ENCODE measurements at regions not wholly inside any gene's neighbourhood (a gene's known extent, or its start where the extent isn't known, plus 50 kb on each side); places are given as distances from the start of the nearest gene placed in this dataset.

DNA sequence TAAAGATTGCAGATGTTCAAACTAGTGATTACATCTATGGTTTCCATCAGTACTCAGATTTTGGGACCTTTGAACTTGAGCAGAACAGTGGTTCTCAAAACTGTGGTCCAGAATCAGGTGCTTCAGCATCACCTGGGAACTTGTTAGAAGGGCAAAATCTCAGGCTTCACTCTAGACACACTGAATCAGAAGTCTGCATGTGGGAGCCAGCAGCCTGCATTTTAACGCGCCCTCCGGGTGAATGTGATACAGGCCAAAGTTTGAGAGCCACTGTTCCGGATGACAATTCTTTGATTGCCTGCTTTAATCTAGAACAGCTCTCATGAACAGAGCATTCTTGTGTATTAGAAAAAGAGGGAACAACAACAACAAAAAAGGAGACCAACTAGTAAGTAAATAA lies 261.7 kb downstream of the GPD2 start:
- no peak overlapping the region for H3K4me3 ChIP-seq
- SMC1A ChIA-PET (ENCODE audit: uncharacterized antibody, unreplicated experiment): no interaction called here
- no peak overlapping the region for H2AFZ ChIP-seq (ENCODE audit: control insufficient read depth, low read depth, low read length)
- H3K27ac ChIP-seq (ENCODE audit: control insufficient read depth, insufficient read depth): no peak overlapping the region
- no peaks in the 10 kb centered on the region for H3K9me3 ChIP-seq (replicated peaks; ENCODE audit: control insufficient read depth, insufficient read depth, low read length)
- WGBS (ENCODE audit: insufficient coverage, insufficient replicate concordance, low lambda C conversion rate, missing lambda C conversion rate): 100% methylated on average over 4 of the region's 4 CpGs
- RAD21 ChIA-PET (ENCODE audit: unreplicated experiment): no interaction called here
- no peaks in the 10 kb centered on the region for H3K36me3 ChIP-seq (ENCODE audit: control insufficient read depth in 2 of 2, insufficient read depth in 2 of 2, low read length in 1 of 2)
- no TSS peak for BruUV-seq (replicated peaks)
- H3K4me1 ChIP-seq (ENCODE audit: control insufficient read depth, insufficient read depth, low read length): no peaks in the 10 kb centered on the region
- no peaks in the 10 kb centered on the region for H4K20me1 ChIP-seq (ENCODE audit: control insufficient read depth, insufficient read depth)
- in situ Hi-C loops (cut with MboI): no loop called here
- no peaks in the 10 kb centered on the region; a peak in 1 of 4 replicates for H3K27me3 ChIP-seq (replicated peaks in 1 of 2; ENCODE audit: control insufficient read depth in 2 of 2, insufficient read depth in 2 of 2, low read length in 1 of 2)
- DNase-seq (ENCODE audit: low read depth, low spot score) (no peak), FAIRE-seq (no peak), ATAC-seq (no peak)
- no peaks in the 10 kb centered on the region for H3K79me2 ChIP-seq (ENCODE audit: control insufficient read depth, insufficient read depth, low read length)
- intact Hi-C loops (cut with micrococcal nuclease; ENCODE audit: unreplicated experiment): no loop called here
- POLR2A ChIA-PET: no interaction called here
- CTCF ChIA-PET: interaction anchor here (0.7 kb wide), 1 partner anchor 597 kb away, joined by 3 read pairs; no protein-coding TSS in a partner anchor
- no peak overlapping the region for H3K9ac ChIP-seq (ENCODE audit: control insufficient read depth, insufficient read depth, low read length)
- no peak overlapping the region for H3K4me2 ChIP-seq (ENCODE audit: control insufficient read depth, insufficient read depth)
- TF ChIP-seq KLF5 (IDR thresholded peaks at IDR 0.05; ENCODE audit: partially characterized antibody): no peak
- TF ChIP-seq MYC (IDR thresholded peaks at IDR 0.05; ENCODE audit: insufficient read depth, insufficient read length, insufficient replicate concordance, low read length, severe bottlenecking): no peak

DNA sequence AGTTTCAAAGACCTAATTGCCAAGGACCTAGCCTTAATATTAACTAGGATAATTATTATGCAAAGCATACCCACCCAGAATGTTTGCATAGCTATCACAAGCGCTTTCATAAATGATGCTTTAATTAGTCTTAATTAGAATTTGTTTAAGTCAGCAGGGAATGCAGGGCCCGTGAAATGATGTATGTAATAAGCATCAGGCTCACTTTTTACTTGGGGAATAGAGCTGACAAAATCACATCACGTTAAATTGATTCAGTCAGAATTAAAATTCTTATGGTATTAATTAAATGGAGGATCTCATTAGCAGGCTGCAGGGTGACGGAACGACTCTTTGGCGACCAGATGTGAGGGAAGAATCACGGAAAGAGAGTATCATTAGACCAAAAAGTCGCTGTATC lies 264.5 kb downstream of the GPD2 start:
- H3K9ac ChIP-seq (ENCODE audit: control insufficient read depth, insufficient read depth, low read length): no peak overlapping the region
- no peak overlapping the region for H3K4me3 ChIP-seq
- no peaks in the 10 kb centered on the region for H3K9me3 ChIP-seq (replicated peaks; ENCODE audit: control insufficient read depth, insufficient read depth, low read length)
- in situ Hi-C loops (cut with MboI): no loop called here
- H3K27me3 ChIP-seq (replicated peaks in 1 of 2; ENCODE audit: control insufficient read depth in 2 of 2, insufficient read depth in 2 of 2, low read length in 1 of 2): no peaks in the 10 kb centered on the region; a peak in 1 of 4 replicates
- H3K4me1 ChIP-seq (ENCODE audit: control insufficient read depth, insufficient read depth, low read length): no peaks in the 10 kb centered on the region
- BruUV-seq (replicated peaks): no TSS peak
- intact Hi-C loops (cut with micrococcal nuclease; ENCODE audit: unreplicated experiment): no loop called here
- 26% methylated on average over 8 of the region's 8 CpGs for WGBS (ENCODE audit: insufficient coverage, insufficient replicate concordance, low lambda C conversion rate, missing lambda C conversion rate)
- H4K20me1 ChIP-seq (ENCODE audit: control insufficient read depth, insufficient read depth): no peaks in the 10 kb centered on the region
- DNase-seq (ENCODE audit: low read depth, low spot score) (no peak), FAIRE-seq (no peak), ATAC-seq (no peak)
- ChIA-PET POLR2A (no interaction called here), CTCF (no interaction called here), SMC1A (ENCODE audit: uncharacterized antibody, unreplicated experiment) (no interaction called here), RAD21 (ENCODE audit: unreplicated experiment) (no interaction called here)
- no peaks in the 10 kb centered on the region for H3K36me3 ChIP-seq (ENCODE audit: control insufficient read depth in 2 of 2, insufficient read depth in 2 of 2, low read length in 1 of 2)
- no peak for TF ChIP-seq ASH2L (IDR thresholded peaks at IDR 0.05; ENCODE audit: borderline replicate concordance, low read depth)
- no peaks in the 10 kb centered on the region for H3K79me2 ChIP-seq (ENCODE audit: control insufficient read depth, insufficient read depth, low read length)
- H3K27ac ChIP-seq (ENCODE audit: control insufficient read depth, insufficient read depth): no peak overlapping the region
- H2AFZ ChIP-seq (ENCODE audit: control insufficient read depth, low read depth, low read length): no peak overlapping the region
- H3K4me2 ChIP-seq (ENCODE audit: control insufficient read depth, insufficient read depth): no peak overlapping the region
